AG08395 (cell line): ENCODE measurements at regions not wholly inside any gene's neighbourhood (a gene's known extent, or its start where the extent isn't known, plus 50 kb on each side); places are given as distances from the start of the nearest gene placed in this dataset.
"Not testable (repeated sequence)": the region's sequence is repeated elsewhere in the genome, so short reads cannot be mapped to it uniquely, and the experiment has no call there.

ENCODE experiments used
- DNase-seq: peaks from one replicate; pipeline ENCODE4 v3.0.0; 2012; ENCODE audit warnings: mixed read lengths, low spot score

GRCh38 chr3:13193320-13194284, 120.4 kb upstream of the IQSEC1 start:
- DNase-seq = no peak

GRCh38 chr3:13192471-13193213, 119.4 kb upstream of the IQSEC1 start:
- peak; percentile 24 for DNase-seq

GRCh38 chr3:13191016-13191415, 117.8 kb upstream of the IQSEC1 start:
- DNase-seq = no peak

GRCh38 chr3:13190378-13190765, 117.1 kb upstream of the IQSEC1 start:
- DNase-seq = no peak

GRCh38 chr3:13189639-13190377, 116.6 kb upstream of the IQSEC1 start:
- peak; percentile 85 for DNase-seq

GRCh38 chr3:13188975-13189374, 115.7 kb upstream of the IQSEC1 start:
- no peak for DNase-seq

- DNase-seq = no peak
These were observed 115.1 kb upstream of the IQSEC1 start for GRCh38 chr3:13188181-13188779.

- DNase-seq = no peak
These were observed 114.4 kb upstream of the IQSEC1 start for GRCh38 chr3:13187593-13187992.

- DNase-seq = no peak
These were observed 113.2 kb upstream of the IQSEC1 start for GRCh38 chr3:13186435-13186815.

- no peak for DNase-seq
These were observed 112.7 kb upstream of the IQSEC1 start for GRCh38 chr3:13185737-13186434.

GRCh38 chr3:13179582-13180210, 106.5 kb upstream of the IQSEC1 start:
- not testable (repeated sequence) for DNase-seq

- DNase-seq = no peak
These were observed 106.0 kb upstream of the IQSEC1 start for GRCh38 chr3:13179181-13179580.

GRCh38 chr3:13178107-13178506, 104.9 kb upstream of the IQSEC1 start:
- DNase-seq = no peak

- no peak for DNase-seq
These were observed 104.4 kb upstream of the IQSEC1 start for GRCh38 chr3:13177641-13178040.

GRCh38 chr3:13177236-13177635, 104.0 kb upstream of the IQSEC1 start:
- no peak for DNase-seq

GRCh38 chr3:13176445-13176844, 103.2 kb upstream of the IQSEC1 start:
- DNase-seq = no peak

- DNase-seq = no peak
These were observed 101.5 kb upstream of the IQSEC1 start for GRCh38 chr3:13174803-13175135.

- no peak for DNase-seq
These were observed 101.0 kb upstream of the IQSEC1 start for GRCh38 chr3:13174011-13174802.

- no peak for DNase-seq
These were observed 100.0 kb upstream of the IQSEC1 start for GRCh38 chr3:13173186-13173585.

- DNase-seq = no peak
These were observed 99.4 kb upstream of the IQSEC1 start for GRCh38 chr3:13172644-13173013.
